Naive thymus-derived CD8-positive, alpha-beta T cell (primary cell): ENCODE measurements at regions not wholly inside any gene's neighbourhood (a gene's known extent, or its start where the extent isn't known, plus 50 kb on each side); places are given as distances from the start of the nearest gene placed in this dataset.
"Not testable (repeated sequence)": the region's sequence is repeated elsewhere in the genome, so short reads cannot be mapped to it uniquely, and the experiment has no call there.

Experiments used
- ATAC-seq, 2 donors: fragments of 150-1000 bp; cut with Tn5 transposase in 1 of 2; sonication (Bioruptor Pico), chemical (Tn5 transposase) in 1 of 2; 1 replicate in 1 of 2; 2 replicates in 1 of 2; pipeline ENCODE4 v1.10.0; 2021; ENCODE audit warnings: mild to moderate bottlenecking in 2 of 2, moderate library complexity in 2 of 2
- POLR2A ChIA-PET: fragments of 350-600 bp; sonication (Branson Sonifier 250); formaldehyde crosslinking; loops from one replicate; lab custom pipeline; 2021; ENCODE audit warnings: antibody characterized with exemption; lab: Charles Lee
- DNase-seq, 10 donors: peaks; one replicate each; pipeline versions ENCODE4 v3.0.0 to v3.0.0-alpha.2; 2020 to 2022
- H3K27ac Mint-ChIP-seq, 10 donors: one replicate each; pipeline ENCODE4 v1.8.0; 2020 to 2022; ENCODE audit warnings: mild to moderate bottlenecking in 10 of 10, mixed read lengths in 10 of 10, moderate library complexity in 4 of 10, inconsistent platforms in 1 of 10
- H3K27me3 Mint-ChIP-seq, 5 donors: one replicate each; pipeline ENCODE4 v1.8.0; 2021 to 2022; ENCODE audit warnings: mixed read lengths in 5 of 5
- H3K36me3 Mint-ChIP-seq, 3 donors: one replicate each; pipeline ENCODE4 v1.8.0; 2020 to 2022; ENCODE audit warnings: mixed read lengths in 3 of 3, mild to moderate bottlenecking in 2 of 3, inconsistent platforms in 1 of 3
- H3K4me1 Mint-ChIP-seq, 4 donors: one replicate each; pipeline ENCODE4 v1.8.0; 2021 to 2022; ENCODE audit warnings: mixed read lengths in 4 of 4
- H3K4me3 Mint-ChIP-seq, 10 donors: one replicate each; pipeline ENCODE4 v1.8.0; 2020 to 2022; ENCODE audit warnings: mild to moderate bottlenecking in 10 of 10, mixed read lengths in 10 of 10, moderate library complexity in 6 of 10, inconsistent platforms in 1 of 10
- H3K9me3 Mint-ChIP-seq, 9 donors: one replicate each; pipeline ENCODE4 v1.8.0; 2020 to 2022; ENCODE audit warnings: mixed read lengths in 9 of 9, mild to moderate bottlenecking in 3 of 9, inconsistent platforms in 1 of 9, moderate library complexity in 1 of 9

GRCh38 chr6:169139179-169139971 is 114.3 kb downstream of the THBS2 start:
- Mint-ChIP-seq H3K9me3 (peaks cover 0 to 8% (median under 1%) of the 10 kb centered on the region in 9 donors), H3K36me3 (no peaks in the 10 kb centered on the region), H3K27me3 (peaks cover 0 to 19% (median 2%) of the 10 kb centered on the region in 5 donors), H3K4me1 (no peaks in the 10 kb centered on the region), H3K4me3 (no peak overlapping the region), H3K27ac (no peak overlapping the region)
- DNase-seq (no peak), ATAC-seq (no peak)
- POLR2A ChIA-PET, result no interaction called here

- H3K4me1 Mint-ChIP-seq, result no peaks in the 10 kb centered on the region
- DNase-seq (no peak), ATAC-seq (no peak)
- no peak overlapping the region for H3K4me3 Mint-ChIP-seq
- H3K27ac Mint-ChIP-seq, result peak overlapping the region in 1 of 10 donors; percentile 18
- POLR2A ChIA-PET, result no interaction called here
- H3K9me3 Mint-ChIP-seq, result peaks cover 0 to 19% (median 7%) of the 10 kb centered on the region in 9 donors
- peaks cover 4 to 27% (median 11%) of the 10 kb centered on the region in 5 donors for H3K27me3 Mint-ChIP-seq
- H3K36me3 Mint-ChIP-seq, result peaks cover 0 to 5% (median 0%) of the 10 kb centered on the region in 3 donors
Observed at GRCh38 chr6:169132352-169132940, 121.2 kb downstream of the THBS2 start.

- Mint-ChIP-seq H3K9me3 (peaks cover 0 to 19% (median 7%) of the 10 kb centered on the region in 9 donors), H3K4me1 (no peaks in the 10 kb centered on the region), H3K4me3 (no peak overlapping the region), H3K36me3 (peaks cover 0 to 5% (median 0%) of the 10 kb centered on the region in 3 donors), H3K27ac (no peak overlapping the region), H3K27me3 (peaks cover 4 to 27% (median 11%) of the 10 kb centered on the region in 5 donors)
- DNase-seq (no peak), ATAC-seq (no peak)
- POLR2A ChIA-PET, result no interaction called here
Observed at GRCh38 chr6:169131390-169131789, 122.3 kb downstream of the THBS2 start.

GRCh38 chr6:169130113-169130512 is 123.5 kb downstream of the THBS2 start:
- Mint-ChIP-seq H3K9me3 (peaks cover 0 to 19% (median 7%) of the 10 kb centered on the region in 9 donors), H3K4me3 (no peak overlapping the region), H3K27ac (no peak overlapping the region), H3K27me3 (peaks cover 4 to 27% (median 11%) of the 10 kb centered on the region in 5 donors), H3K4me1 (no peaks in the 10 kb centered on the region), H3K36me3 (peaks cover 0 to 5% (median 0%) of the 10 kb centered on the region in 3 donors)
- DNase-seq (no peak), ATAC-seq (no peak)
- POLR2A ChIA-PET, result no interaction called here

- POLR2A ChIA-PET, result no interaction called here
- ATAC-seq (no peak), DNase-seq (no peak)
- no peaks in the 10 kb centered on the region for H3K4me1 Mint-ChIP-seq
- no peaks in the 10 kb centered on the region for H3K36me3 Mint-ChIP-seq
- H3K27ac Mint-ChIP-seq, result no peak overlapping the region
- H3K27me3 Mint-ChIP-seq, result peaks cover 0 to 16% (median 0%) of the 10 kb centered on the region in 5 donors
- H3K4me3 Mint-ChIP-seq, result no peak overlapping the region
- H3K9me3 Mint-ChIP-seq, result no peaks in the 10 kb centered on the region
Observed at GRCh38 chr6:169121013-169121412, 132.6 kb downstream of the THBS2 start.

GRCh38 chr6:169119669-169120068 is 134.0 kb downstream of the THBS2 start:
- Mint-ChIP-seq H3K4me3 (no peak overlapping the region), H3K4me1 (no peaks in the 10 kb centered on the region), H3K27ac (no peak overlapping the region), H3K36me3 (no peaks in the 10 kb centered on the region), H3K9me3 (no peaks in the 10 kb centered on the region), H3K27me3 (peaks cover 0 to 16% (median 0%) of the 10 kb centered on the region in 5 donors)
- POLR2A ChIA-PET, result no interaction called here
- DNase-seq, result no peak
- no peak for ATAC-seq

GRCh38 chr6:169118346-169118830 is 135.3 kb downstream of the THBS2 start:
- no peak for ATAC-seq
- H3K4me1 Mint-ChIP-seq, result no peaks in the 10 kb centered on the region
- POLR2A ChIA-PET, result no interaction called here
- no peak overlapping the region for H3K27ac Mint-ChIP-seq
- H3K27me3 Mint-ChIP-seq, result peaks cover 0 to 16% (median 0%) of the 10 kb centered on the region in 5 donors
- H3K36me3 Mint-ChIP-seq, result no peaks in the 10 kb centered on the region
- no peaks in the 10 kb centered on the region for H3K9me3 Mint-ChIP-seq
- H3K4me3 Mint-ChIP-seq, result no peak overlapping the region
- no peak for DNase-seq

- Mint-ChIP-seq H3K4me3 (no peak overlapping the region), H3K36me3 (no peaks in the 10 kb centered on the region), H3K27me3 (peaks cover 0 to 16% (median 0%) of the 10 kb centered on the region in 5 donors), H3K9me3 (no peaks in the 10 kb centered on the region), H3K27ac (no peak overlapping the region), H3K4me1 (peaks cover 0 to 3% (median 0%) of the 10 kb centered on the region in 4 donors)
- POLR2A ChIA-PET, result no interaction called here
- ATAC-seq (no peak), DNase-seq (no peak)
Observed at GRCh38 chr6:169117663-169118062, 136.0 kb downstream of the THBS2 start.

- Mint-ChIP-seq H3K9me3 (no peaks in the 10 kb centered on the region), H3K4me1 (peaks cover 0 to 3% (median 0%) of the 10 kb centered on the region in 4 donors), H3K27me3 (peaks cover 0 to 10% (median 0%) of the 10 kb centered on the region in 5 donors), H3K27ac (no peak overlapping the region), H3K36me3 (no peaks in the 10 kb centered on the region), H3K4me3 (no peak overlapping the region)
- no peak for DNase-seq
- ATAC-seq, result no peak
- POLR2A ChIA-PET, result no interaction called here
Observed at GRCh38 chr6:169115632-169116031, 138.0 kb downstream of the THBS2 start.

GRCh38 chr6:169114632-169115031 is 139.0 kb downstream of the THBS2 start:
- H3K9me3 Mint-ChIP-seq, H3K27me3 Mint-ChIP-seq, H3K27ac Mint-ChIP-seq, H3K4me3 Mint-ChIP-seq, H3K4me1 Mint-ChIP-seq, H3K36me3 Mint-ChIP-seq, DNase-seq, ATAC-seq, POLR2A ChIA-PET: not testable (repeated sequence)

- POLR2A ChIA-PET, result no interaction called here
- H3K27me3 Mint-ChIP-seq, result peaks cover 0 to 9% (median 0%) of the 10 kb centered on the region in 5 donors
- H3K36me3 Mint-ChIP-seq, result no peaks in the 10 kb centered on the region
- H3K9me3 Mint-ChIP-seq, result peaks cover 0 to 12% (median 4%) of the 10 kb centered on the region in 9 donors
- peaks cover 0 to 3% (median 0%) of the 10 kb centered on the region in 4 donors for H3K4me1 Mint-ChIP-seq
- no peak overlapping the region for H3K4me3 Mint-ChIP-seq
- DNase-seq (no peak), ATAC-seq (no peak)
- no peak overlapping the region for H3K27ac Mint-ChIP-seq
Observed at GRCh38 chr6:169112483-169113320, 140.9 kb downstream of the THBS2 start.

GRCh38 chr6:169111203-169111602 is 142.4 kb downstream of the THBS2 start:
- POLR2A ChIA-PET, result no interaction called here
- no peak overlapping the region for H3K27ac Mint-ChIP-seq

More at GRCh38 chr6:169111203-169111602, 142.4 kb downstream of the THBS2 start:
- DNase-seq (no peak), ATAC-seq (no peak)
- H3K27me3 Mint-ChIP-seq, result peaks cover 0 to 15% (median 2%) of the 10 kb centered on the region in 5 donors
- H3K9me3 Mint-ChIP-seq, result peaks cover 0 to 12% (median 4%) of the 10 kb centered on the region in 9 donors
- peaks cover 0 to 3% (median 0%) of the 10 kb centered on the region in 4 donors for H3K4me1 Mint-ChIP-seq
- H3K4me3 Mint-ChIP-seq, result no peak overlapping the region
- H3K36me3 Mint-ChIP-seq, result no peaks in the 10 kb centered on the region
